H9 (cell line): ENCODE measurements at regions not wholly inside any gene's neighbourhood (a gene's known extent, or its start where the extent isn't known, plus 50 kb on each side); places are given as distances from the start of the nearest gene placed in this dataset.

ENCODE experiments used
- DNase-seq: peaks from one replicate; pipeline ENCODE4 v3.0.0-alpha.2; 2017
- H2AFZ ChIP-seq: one replicate; pipeline ENCODE4 v1.6.1; 2013; ENCODE audit warnings: mild to moderate bottlenecking, low read length, control low read depth, moderate library complexity
- H2AK5ac ChIP-seq: 2 replicates; pipeline ENCODE4 v1.6.1; 2013; ENCODE audit warnings: low read length, control low read depth, mixed read lengths; ENCODE audit not compliant: insufficient read length
- H2BK120ac ChIP-seq: one replicate; pipeline ENCODE4 v1.6.1; 2013; ENCODE audit warnings: low read depth, mild to moderate bottlenecking, low read length, control low read depth, inconsistent platforms; ENCODE audit not compliant: poor library complexity, severe bottlenecking
- H2BK12ac ChIP-seq: 2 replicates; pipeline ENCODE4 v1.6.1; 2013; ENCODE audit warnings: low read length, control low read depth, mixed read lengths, low read depth; ENCODE audit not compliant: insufficient read length
- H2BK15ac ChIP-seq: 2 replicates; pipeline ENCODE4 v1.6.1; 2013; ENCODE audit warnings: low read depth, low read length, control low read depth
- H2BK20ac ChIP-seq: one replicate; pipeline ENCODE4 v1.6.1; 2013; ENCODE audit warnings: low read depth, mild to moderate bottlenecking, low read length, control low read depth, inconsistent platforms; ENCODE audit not compliant: poor library complexity, severe bottlenecking
- H2BK5ac ChIP-seq: 2 replicates; pipeline ENCODE4 v1.6.1; 2013; ENCODE audit warnings: low read length, control low read depth, mixed read lengths; ENCODE audit not compliant: insufficient read length
- H3K14ac ChIP-seq: 2 replicates; pipeline ENCODE4 v1.6.1; 2013; ENCODE audit warnings: low read length, control low read depth; ENCODE audit not compliant: insufficient read depth
- H3K18ac ChIP-seq: 2 replicates; pipeline ENCODE4 v1.6.1; 2013; ENCODE audit warnings: low read depth, mild to moderate bottlenecking, mixed read lengths, low read length, control low read depth; ENCODE audit not compliant: insufficient read length
- H3K23ac ChIP-seq: 2 replicates; pipeline ENCODE4 v1.6.1; 2013; ENCODE audit warnings: low read length, control low read depth, mixed read lengths, low read depth; ENCODE audit not compliant: insufficient read length
- H3K23me2 ChIP-seq: 2 replicates; pipeline ENCODE4 v1.6.1; 2013; ENCODE audit warnings: low read depth, mild to moderate bottlenecking, mixed read lengths, low read length, control low read depth; ENCODE audit not compliant: insufficient read length, poor library complexity, severe bottlenecking
- H3K27ac ChIP-seq: 2 replicates; pipeline ENCODE4 v1.5.1; 2013; ENCODE audit warnings: low read length, control low read depth, mixed read lengths, low read depth; ENCODE audit not compliant: insufficient read length
- H3K27me3 ChIP-seq: 2 replicates; pipeline ENCODE4 v1.6.1; 2013; ENCODE audit warnings: low read length, control low read depth, inconsistent platforms; ENCODE audit not compliant: insufficient read depth
- H3K4ac ChIP-seq: 2 replicates; pipeline ENCODE4 v1.6.1; 2013; ENCODE audit warnings: low read depth, mild to moderate bottlenecking, control low read depth, inconsistent platforms, low read length, moderate library complexity
- H3K4me1 ChIP-seq: 2 replicates; pipeline ENCODE4 v1.6.1; 2013; ENCODE audit warnings: low read length, control low read depth, inconsistent platforms; ENCODE audit not compliant: insufficient read depth
- H3K4me2 ChIP-seq: 2 replicates; pipeline ENCODE4 v1.6.1; 2013; ENCODE audit warnings: low read length, control low read depth, mixed read lengths; ENCODE audit not compliant: insufficient read length, insufficient read depth
- H3K56ac ChIP-seq: 2 replicates; pipeline ENCODE4 v1.6.1; 2013; ENCODE audit warnings: low read depth, mild to moderate bottlenecking, mixed read lengths, low read length, control low read depth; ENCODE audit not compliant: insufficient read length
- H3K79me1 ChIP-seq: 2 replicates; pipeline ENCODE4 v1.6.1; 2013; ENCODE audit warnings: low read depth, mild to moderate bottlenecking, moderate library complexity, low read length, control low read depth, inconsistent platforms; ENCODE audit not compliant: insufficient read depth, poor library complexity, severe bottlenecking
- H3K79me2 ChIP-seq: 2 replicates; pipeline ENCODE4 v1.6.1; 2013; ENCODE audit warnings: low read length, control low read depth, inconsistent platforms; ENCODE audit not compliant: insufficient read depth
- H3K9ac ChIP-seq: 2 replicates; pipeline ENCODE4 v1.6.1; 2013; ENCODE audit warnings: low read length, control low read depth, mixed read lengths; ENCODE audit not compliant: insufficient read length; ENCODE audit errors: extremely low read depth
- H3K9me3 ChIP-seq: one replicate; pipeline ENCODE4 v1.6.1; 2013; ENCODE audit warnings: low read depth, low read length, inconsistent platforms; ENCODE audit not compliant: control insufficient read depth
- H3T11ph ChIP-seq: one replicate; pipeline ENCODE4 v1.6.1; 2013; ENCODE audit warnings: mild to moderate bottlenecking, low read length, control low read depth, inconsistent platforms
- H4K20me1 ChIP-seq: one replicate; pipeline ENCODE4 v1.6.1; 2013; ENCODE audit not compliant: control insufficient read depth, insufficient read length, insufficient read depth
- H4K5ac ChIP-seq: 2 replicates; pipeline ENCODE4 v1.6.1; 2013; ENCODE audit warnings: low read depth, mild to moderate bottlenecking, mixed read lengths, low read length, control low read depth; ENCODE audit not compliant: insufficient read length
- H4K8ac ChIP-seq: replicated peaks from 2 replicates; pipeline ENCODE4 v1.6.1; 2013; ENCODE audit warnings: low read length, control low read depth, mixed read lengths, low read depth; ENCODE audit not compliant: insufficient read length
- H4K91ac ChIP-seq: 2 replicates; pipeline ENCODE4 v1.6.1; 2013; ENCODE audit warnings: low read depth, mild to moderate bottlenecking, moderate library complexity, mixed read lengths, low read length, control low read depth; ENCODE audit not compliant: insufficient read length
- H3K27ac Mint-ChIP-seq, 3 experiments: 2 replicates in 2 of 3; 3 replicates in 1 of 3; pipeline ENCODE4 v1.8.0; 2020 to 2021; ENCODE audit warnings: mixed read lengths in 3 of 3, mild to moderate bottlenecking in 1 of 3, moderate library complexity in 1 of 3
- H3K27me3 Mint-ChIP-seq: 2 replicates; pipeline ENCODE4 v1.8.0; 2021; ENCODE audit warnings: low read depth, mild to moderate bottlenecking, moderate library complexity, mixed read lengths
- H3K36me3 Mint-ChIP-seq, 3 experiments: 2 replicates in 2 of 3; 3 replicates in 1 of 3; pipeline ENCODE4 v1.8.0; 2020 to 2021; ENCODE audit warnings: low read depth in 3 of 3, mixed read lengths in 3 of 3; ENCODE audit not compliant: insufficient read depth in 1 of 3
- H3K4me1 Mint-ChIP-seq, 2 experiments: 2 replicates each; pipeline ENCODE4 v1.8.0; 2020; ENCODE audit warnings: mixed read lengths in 2 of 2
- H3K4me3 Mint-ChIP-seq, 2 experiments: 2 replicates in 1 of 2; 3 replicates in 1 of 2; pipeline ENCODE4 v1.8.0; 2020 to 2021; ENCODE audit warnings: mild to moderate bottlenecking in 2 of 2, mixed read lengths in 2 of 2, moderate library complexity in 1 of 2
- H3K9me3 Mint-ChIP-seq, 2 experiments: 2 replicates in 1 of 2; 3 replicates in 1 of 2; pipeline ENCODE4 v1.8.0; 2020; ENCODE audit warnings: mild to moderate bottlenecking in 2 of 2, mixed read lengths in 2 of 2, moderate library complexity in 1 of 2
- CTCF ChIP-seq: fragments of 200-600 bp; sonication (generic); conservative IDR thresholded peaks from 3 replicates; pipeline ENCODE4 v1.8.0; 2021; ENCODE audit warnings: antibody characterized with exemption, mild to moderate bottlenecking
- WGBS: extraction: QIAGEN DNeasy Blood & Tissue Kit; methylation state at CpG from one replicate; pipeline ENCODE4 v1.1.7; 2013; ENCODE audit warnings: missing lambda C conversion rate, low lambda C conversion rate, mixed read lengths; ENCODE audit not compliant: insufficient read length; ENCODE audit errors: extremely low coverage; 5-methylcytosine and 5-hydroxymethylcytosine counted together

- Histone ChIP-seq H2AK5ac (no peak overlapping the region), H3K4me2 (no peak overlapping the region), H3K27ac (no peak overlapping the region), H3T11ph (no peak overlapping the region), H3K23me2 (no peaks in the 10 kb centered on the region), H2BK20ac (no peak overlapping the region), H2BK120ac (no peak overlapping the region), H3K4ac (no peak overlapping the region), H3K79me2 (no peaks in the 10 kb centered on the region), H3K56ac (no peak overlapping the region), H4K8ac (no peak overlapping the region), H3K4me1 (no peaks in the 10 kb centered on the region), H4K91ac (no peak overlapping the region), H2AFZ (no peak overlapping the region), H3K23ac (no peak overlapping the region), H3K9me3 (no peaks in the 10 kb centered on the region), H2BK12ac (no peak overlapping the region), H3K18ac (no peak overlapping the region), H3K9ac (no peak overlapping the region), H2BK15ac (no peak overlapping the region), H4K5ac (no peak overlapping the region), H2BK5ac (no peak overlapping the region), H3K27me3 (no peaks in the 10 kb centered on the region), H3K14ac (no peak overlapping the region), H3K79me1 (no peaks in the 10 kb centered on the region), H4K20me1 (no peaks in the 10 kb centered on the region)
- Mint-ChIP-seq H3K4me1 (no peaks in the 10 kb centered on the region; a peak in 1 of 4 replicates), H3K36me3 (no peaks in the 10 kb centered on the region), H3K27ac (no peak overlapping the region), H3K27me3 (no peaks in the 10 kb centered on the region; the same call in none of the 2 replicates), H3K4me3 (no peak overlapping the region), H3K9me3 (no peaks in the 10 kb centered on the region)
- no CpG with 5 or more reads among the region's 2 CpGs for WGBS
- DNase-seq: no peak
- TF ChIP-seq CTCF: no peak
Measured at GRCh38 chr10:78185693-78186055, 152.0 kb downstream of the RPS24 start.
